Astrocyte (in vitro differentiated cells and primary cell): ENCODE measurements at regions not wholly inside any gene's neighbourhood (a gene's known extent, or its start where the extent isn't known, plus 50 kb on each side); places are given as distances from the start of the nearest gene placed in this dataset.

ENCODE experiments used
- CTCF ChIP-seq: IDR thresholded peaks from 2 replicates; pipeline ENCODE4 v1.5.1; 2011; ENCODE audit warnings: low read depth, mild to moderate bottlenecking, inconsistent platforms, low read length, moderate library complexity; ENCODE audit not compliant: insufficient read depth
- EZH2 ChIP-seq: IDR thresholded peaks from 2 replicates; pipeline ENCODE4 v1.6.1; 2012; ENCODE audit warnings: mild to moderate bottlenecking, low read length, inconsistent platforms; ENCODE audit not compliant: insufficient read depth

GRCh38 chr4:19575924-19576323 is 675.8 kb upstream of the SLIT2 start:
- TF ChIP-seq CTCF (no peak), EZH2 (no peak)
